Peyer's patch (tissue), 4 donors: ENCODE measurements at regions not wholly inside any gene's neighbourhood (a gene's known extent, or its start where the extent isn't known, plus 50 kb on each side); places are given as distances from the start of the nearest gene placed in this dataset.

Source experiments
- DNase-seq, 3 donors: peaks; one replicate each; pipeline ENCODE4 v3.0.0-alpha.2; 2017 to 2019
- H3K27ac ChIP-seq, 4 donors: fragments of 200-600 bp; sonication (generic); one replicate each; pipeline ENCODE4 v1.5.1; 2016 to 2019
- H3K27me3 ChIP-seq, 2 donors: fragments of 200-600 bp; sonication (generic); one replicate each; pipeline ENCODE4 v1.5.1; 2019
- H3K36me3 ChIP-seq, 3 donors: fragments of 200-600 bp; sonication (generic); one replicate each; pipeline ENCODE4 v1.5.1; 2016 to 2019
- H3K4me1 ChIP-seq, 4 donors: fragments of 200-600 bp; sonication (generic); one replicate each; pipeline ENCODE4 v1.5.1; 2016 to 2019
- H3K4me3 ChIP-seq, 4 donors: fragments of 200-600 bp; sonication (generic); 1 replicate in 3 of 4; 2 replicates in 1 of 4; pipeline ENCODE4 v1.5.1; 2016 to 2019; ENCODE audit warnings: mild to moderate bottlenecking in 1 of 4
- H3K9me3 ChIP-seq, 4 donors: fragments of 200-600 bp; sonication (generic); one replicate each; pipeline ENCODE4 v1.5.1; 2016 to 2019; ENCODE audit warnings: mild to moderate bottlenecking in 1 of 4
- POLR2A ChIP-seq, 2 donors: fragments of 450-650 bp; IDR thresholded peaks; one replicate each; pipeline ENCODE4 v1.5.1; 2017; ENCODE audit warnings: antibody characterized with exemption in 2 of 2, mild to moderate bottlenecking in 2 of 2, moderate library complexity in 2 of 2
- TF ChIP-seq, protein P1 (sequence below), 6 experiments: fragments of 450-650 bp in 4 of 6; fragments of 200-600 bp in 2 of 6; sonication (generic) in 1 of 6; IDR thresholded peaks; one replicate each; pipeline ENCODE4 v1.5.1; 2017 to 2019; ENCODE audit warnings: antibody characterized with exemption in 6 of 6, mild to moderate bottlenecking in 3 of 6, moderate library complexity in 1 of 6

GRCh38 chr2:4995466-4995865, 696.7 kb upstream of the SOX11 start:
- no peak overlapping the region for H3K4me3 ChIP-seq
- H3K4me1 ChIP-seq: no peaks in the 10 kb centered on the region
- no peak for DNase-seq
- TF ChIP-seq, protein P1, sequence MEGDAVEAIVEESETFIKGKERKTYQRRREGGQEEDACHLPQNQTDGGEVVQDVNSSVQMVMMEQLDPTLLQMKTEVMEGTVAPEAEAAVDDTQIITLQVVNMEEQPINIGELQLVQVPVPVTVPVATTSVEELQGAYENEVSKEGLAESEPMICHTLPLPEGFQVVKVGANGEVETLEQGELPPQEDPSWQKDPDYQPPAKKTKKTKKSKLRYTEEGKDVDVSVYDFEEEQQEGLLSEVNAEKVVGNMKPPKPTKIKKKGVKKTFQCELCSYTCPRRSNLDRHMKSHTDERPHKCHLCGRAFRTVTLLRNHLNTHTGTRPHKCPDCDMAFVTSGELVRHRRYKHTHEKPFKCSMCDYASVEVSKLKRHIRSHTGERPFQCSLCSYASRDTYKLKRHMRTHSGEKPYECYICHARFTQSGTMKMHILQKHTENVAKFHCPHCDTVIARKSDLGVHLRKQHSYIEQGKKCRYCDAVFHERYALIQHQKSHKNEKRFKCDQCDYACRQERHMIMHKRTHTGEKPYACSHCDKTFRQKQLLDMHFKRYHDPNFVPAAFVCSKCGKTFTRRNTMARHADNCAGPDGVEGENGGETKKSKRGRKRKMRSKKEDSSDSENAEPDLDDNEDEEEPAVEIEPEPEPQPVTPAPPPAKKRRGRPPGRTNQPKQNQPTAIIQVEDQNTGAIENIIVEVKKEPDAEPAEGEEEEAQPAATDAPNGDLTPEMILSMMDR (IDR thresholded peaks at IDR 0.05): no peak
- no peaks in the 10 kb centered on the region for H3K27me3 ChIP-seq
- no peaks in the 10 kb centered on the region for H3K9me3 ChIP-seq
- no peak overlapping the region for H3K27ac ChIP-seq
- no peaks in the 10 kb centered on the region for H3K36me3 ChIP-seq

- H3K9me3 ChIP-seq: no peaks in the 10 kb centered on the region
- TF ChIP-seq, protein P1 (IDR thresholded peaks at IDR 0.05): no peak
- TF ChIP-seq POLR2A (IDR thresholded peaks at IDR 0.05): no peak
- H3K27ac ChIP-seq: no peak overlapping the region
- no peak overlapping the region for H3K4me3 ChIP-seq
- H3K4me1 ChIP-seq: no peaks in the 10 kb centered on the region
- DNase-seq: no peak
- H3K27me3 ChIP-seq: no peaks in the 10 kb centered on the region
- no peaks in the 10 kb centered on the region for H3K36me3 ChIP-seq
Observed at GRCh38 chr2:5007596-5007995, 684.6 kb upstream of the SOX11 start.

- no peak overlapping the region for H3K27ac ChIP-seq
- peaks cover 0 to 9% (median 2%) of the 10 kb centered on the region in 4 donors for H3K9me3 ChIP-seq
- no peak overlapping the region for H3K4me3 ChIP-seq
- no peaks in the 10 kb centered on the region for H3K27me3 ChIP-seq
- TF ChIP-seq, protein P1 (IDR thresholded peaks at IDR 0.05): no peak
- TF ChIP-seq POLR2A (IDR thresholded peaks at IDR 0.05): no peak
- no peaks in the 10 kb centered on the region for H3K36me3 ChIP-seq
- no peaks in the 10 kb centered on the region for H3K4me1 ChIP-seq
- no peak for DNase-seq
Observed at GRCh38 chr2:5019324-5019723, 672.9 kb upstream of the SOX11 start.

DNA sequence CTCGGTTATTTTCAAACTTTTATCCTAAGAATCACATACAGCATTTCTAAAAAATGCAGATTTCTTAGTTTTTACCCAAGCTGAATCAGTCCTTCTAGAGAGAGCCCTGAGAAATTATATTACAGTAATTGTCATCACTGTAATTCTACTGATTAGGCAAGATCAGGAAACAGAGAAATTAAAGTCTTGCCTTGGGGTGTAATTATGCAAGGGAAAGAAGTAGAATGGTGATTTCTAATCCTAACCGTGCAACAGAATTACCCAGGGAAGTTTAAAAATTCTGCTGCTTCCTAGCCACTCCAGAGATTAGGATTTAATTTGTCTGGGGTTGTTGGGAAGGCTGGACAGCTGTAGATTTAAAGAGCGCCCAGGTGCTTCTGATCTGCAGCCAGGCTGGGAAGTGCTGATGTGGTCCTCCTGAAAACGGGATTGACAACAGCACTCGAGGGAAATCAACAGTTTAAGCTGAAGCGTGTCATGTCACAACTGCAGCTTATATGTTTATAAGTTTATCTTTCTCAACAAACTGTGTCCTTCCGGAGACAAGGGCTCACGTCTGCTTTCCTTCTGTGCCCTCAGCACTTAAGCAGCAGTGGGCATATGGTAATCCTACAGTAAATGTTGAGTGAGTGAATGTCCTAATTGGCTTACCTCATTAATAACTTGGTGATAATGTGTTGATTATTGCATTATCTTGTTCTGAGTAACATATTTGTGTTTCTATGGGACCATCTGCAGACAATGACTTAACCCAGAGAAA, 671.9 kb upstream of the SOX11 start:
- Histone ChIP-seq H3K4me3 (no peak overlapping the region), H3K36me3 (no peaks in the 10 kb centered on the region), H3K9me3 (peaks cover 0 to 12% (median 2%) of the 10 kb centered on the region in 4 donors), H3K27me3 (no peaks in the 10 kb centered on the region), H3K4me1 (no peaks in the 10 kb centered on the region), H3K27ac (no peak overlapping the region)
- DNase-seq: no peak
- TF ChIP-seq, protein P1 (IDR thresholded peaks at IDR 0.05): no peak
- no peak for TF ChIP-seq POLR2A (IDR thresholded peaks at IDR 0.05)

DNA sequence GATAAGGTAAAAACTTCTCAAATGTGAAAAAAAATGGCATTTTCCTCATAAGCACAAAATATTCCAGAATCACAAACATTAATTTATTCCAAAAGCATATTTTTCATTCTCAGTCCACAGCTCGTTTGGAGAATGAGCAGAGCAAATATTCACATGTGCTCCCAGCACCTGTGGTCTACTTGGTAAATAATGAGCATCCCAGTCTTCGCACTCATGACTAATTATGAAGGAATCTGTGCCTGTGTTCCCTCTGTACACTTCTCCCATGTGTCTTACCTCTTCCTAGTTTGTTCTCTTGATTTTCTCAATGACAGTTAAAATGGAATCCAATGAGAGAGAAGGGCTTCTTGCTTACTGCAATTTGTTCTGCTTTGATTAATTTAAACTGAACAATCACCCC, 671.0 kb upstream of the SOX11 start:
- H3K4me3 ChIP-seq: no peak overlapping the region
- TF ChIP-seq, protein P1 (IDR thresholded peaks at IDR 0.05): no peak
- no peak for TF ChIP-seq POLR2A (IDR thresholded peaks at IDR 0.05)
- no peak for DNase-seq
- no peaks in the 10 kb centered on the region for H3K4me1 ChIP-seq
- H3K9me3 ChIP-seq: peaks cover 0 to 12% (median 2%) of the 10 kb centered on the region in 4 donors
- no peaks in the 10 kb centered on the region for H3K27me3 ChIP-seq
- H3K27ac ChIP-seq: no peak overlapping the region
- no peaks in the 10 kb centered on the region for H3K36me3 ChIP-seq
